ENCODE measurements at regions not wholly inside any gene's neighbourhood (a gene's known extent, or its start where the extent isn't known, plus 50 kb on each side); places are given as distances from the start of the nearest gene placed in this dataset.
A peak's percentile ranks its signal among the peaks of the same experiment; 100 is the strongest.

DNA sequence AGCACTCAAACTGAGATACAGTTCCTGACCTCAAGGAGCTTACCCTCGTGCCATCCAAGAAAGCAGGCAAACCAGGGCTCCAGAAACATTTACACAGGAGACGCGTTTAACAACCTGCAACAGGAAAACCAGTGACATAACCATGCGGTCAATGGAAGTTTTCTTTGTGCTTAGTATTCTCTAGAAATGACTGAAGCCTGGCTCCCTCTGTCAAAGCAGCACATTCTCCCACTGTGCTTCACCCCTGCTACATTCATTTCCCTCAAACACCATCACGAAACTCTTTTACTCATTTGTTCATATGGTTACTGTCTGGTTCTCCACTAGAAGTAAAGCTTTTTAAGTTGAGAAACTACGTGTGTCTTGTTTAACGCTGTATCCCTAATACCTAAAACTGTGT, 161.3 kb upstream of the CCND2 start:
- no peak for DNase-seq (ENCODE audit: low read depth in 4 of 6, low spot score in 6 of 6)
- H3K27ac ChIP-seq (ENCODE audit: low read depth, low read length), result no peak overlapping the region
- H3K9me3 ChIP-seq (ENCODE audit: control insufficient read depth, insufficient read depth, low read length), result no peaks in the 10 kb centered on the region
- H3K4me3 ChIP-seq (ENCODE audit: low read depth, low read length), result no peak overlapping the region
- WGBS (ENCODE audit: insufficient coverage), result 100% methylated on average over 3 of the region's 7 CpGs
- no peaks in the 10 kb centered on the region for H3K27me3 ChIP-seq (ENCODE audit: control insufficient read depth, insufficient read depth, low read length)
- H3K36me3 ChIP-seq (ENCODE audit: control insufficient read depth, insufficient read depth, low read length), result no peaks in the 10 kb centered on the region
- H3K4me1 ChIP-seq (ENCODE audit: control insufficient read depth, insufficient read depth, low read length), result peaks cover 8% of the 10 kb centered on the region

DNA sequence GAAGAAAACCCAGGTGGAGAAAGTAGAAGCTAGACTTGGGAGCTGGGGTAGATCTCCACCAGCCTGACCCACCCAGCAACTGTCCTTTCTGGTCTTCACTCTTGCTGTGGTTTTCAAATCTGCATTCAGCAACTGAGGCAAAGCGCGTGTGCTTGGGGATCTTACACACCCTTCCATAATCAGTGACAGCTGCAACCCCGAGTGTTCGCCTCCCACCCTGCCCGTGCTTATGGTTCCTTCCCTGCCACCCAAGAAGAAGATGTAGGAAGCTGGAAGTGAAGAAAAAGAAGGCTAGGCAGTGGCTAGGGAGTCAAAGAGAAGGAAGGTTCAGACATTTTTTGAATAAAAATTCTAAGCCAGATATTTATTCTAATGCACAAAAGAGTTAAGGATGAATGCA, 162.6 kb upstream of the CCND2 start:
- H3K36me3 ChIP-seq (ENCODE audit: control insufficient read depth, insufficient read depth, low read length), result no peaks in the 10 kb centered on the region
- no CpG with 5 or more reads among the region's 5 CpGs for WGBS (ENCODE audit: insufficient coverage)
- no peaks in the 10 kb centered on the region for H3K4me1 ChIP-seq (ENCODE audit: control insufficient read depth, insufficient read depth, low read length)
- H3K27me3 ChIP-seq (ENCODE audit: control insufficient read depth, insufficient read depth, low read length), result no peaks in the 10 kb centered on the region
- no peak for DNase-seq (ENCODE audit: low read depth in 4 of 6, low spot score in 6 of 6)
- no peaks in the 10 kb centered on the region for H3K9me3 ChIP-seq (ENCODE audit: control insufficient read depth, insufficient read depth, low read length)
- H3K4me3 ChIP-seq (ENCODE audit: low read depth, low read length), result no peak overlapping the region
- no peak overlapping the region for H3K27ac ChIP-seq (ENCODE audit: low read depth, low read length)

DNA sequence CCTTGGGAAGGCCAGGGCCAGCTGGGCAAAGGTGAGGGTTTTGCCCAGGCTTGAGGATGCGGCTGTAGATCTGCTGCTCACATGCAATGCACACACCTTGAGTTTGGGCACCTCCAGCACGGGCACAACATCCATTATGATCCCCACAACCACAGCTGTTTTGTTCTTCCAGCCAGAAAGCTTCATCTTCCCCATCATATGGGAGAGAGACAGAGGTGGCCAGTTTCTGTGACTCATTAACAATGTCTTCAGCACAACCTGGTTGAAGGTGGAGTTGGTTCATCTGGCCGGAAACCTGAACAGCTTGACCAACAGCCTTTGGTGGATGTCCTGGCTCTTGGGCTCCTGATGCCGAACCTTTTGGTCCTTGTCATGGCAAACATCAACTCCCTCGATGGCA, 163.7 kb upstream of the CCND2 start:
- no peaks in the 10 kb centered on the region for H3K9me3 ChIP-seq (ENCODE audit: control insufficient read depth, insufficient read depth, low read length)
- WGBS (ENCODE audit: insufficient coverage), result 100% methylated on average over 1 of the region's 5 CpGs
- H3K27ac ChIP-seq (ENCODE audit: low read depth, low read length), result no peak overlapping the region
- H3K36me3 ChIP-seq (ENCODE audit: control insufficient read depth, insufficient read depth, low read length), result no peaks in the 10 kb centered on the region
- H3K4me1 ChIP-seq (ENCODE audit: control insufficient read depth, insufficient read depth, low read length), result no peaks in the 10 kb centered on the region
- H3K4me3 ChIP-seq (ENCODE audit: low read depth, low read length), result no peak overlapping the region
- H3K27me3 ChIP-seq (ENCODE audit: control insufficient read depth, insufficient read depth, low read length), result no peaks in the 10 kb centered on the region
- DNase-seq (ENCODE audit: low read depth in 4 of 6, low spot score in 6 of 6), result no peak

DNA sequence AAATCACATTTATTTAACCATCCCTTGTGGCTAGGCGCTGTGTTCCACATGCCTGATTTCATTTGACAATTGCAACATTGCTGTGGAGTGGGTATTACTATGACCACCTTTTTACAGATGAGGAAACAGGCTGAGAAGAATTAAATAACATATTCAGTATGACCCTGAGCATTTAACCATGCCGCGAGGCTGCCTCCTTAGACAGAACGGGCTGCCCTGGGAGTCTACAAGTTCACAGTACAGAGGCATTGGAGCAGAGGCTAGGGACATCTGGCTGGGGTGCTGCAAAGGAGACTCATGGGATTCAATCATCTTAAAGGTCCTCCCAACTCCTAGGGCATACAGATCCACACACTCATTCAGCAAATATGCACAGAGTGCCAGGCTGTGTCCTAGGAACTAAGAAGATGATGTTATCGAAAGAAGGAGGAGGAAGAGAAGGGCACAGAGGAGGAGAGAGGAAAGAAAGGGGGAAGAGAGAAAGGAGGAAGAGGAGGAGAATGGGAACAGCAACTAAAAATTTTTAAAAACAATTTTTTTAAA, 164.7 kb upstream of the CCND2 start:
- H3K4me1 ChIP-seq (ENCODE audit: control insufficient read depth, insufficient read depth, low read length), result no peaks in the 10 kb centered on the region
- no peaks in the 10 kb centered on the region for H3K36me3 ChIP-seq (ENCODE audit: control insufficient read depth, insufficient read depth, low read length)
- H3K27ac ChIP-seq (ENCODE audit: low read depth, low read length), result no peak overlapping the region
- no peaks in the 10 kb centered on the region for H3K9me3 ChIP-seq (ENCODE audit: control insufficient read depth, insufficient read depth, low read length)
- DNase-seq (ENCODE audit: low read depth in 4 of 6, low spot score in 6 of 6), result no peak
- H3K27me3 ChIP-seq (ENCODE audit: control insufficient read depth, insufficient read depth, low read length), result no peaks in the 10 kb centered on the region
- no peak overlapping the region for H3K4me3 ChIP-seq (ENCODE audit: low read depth, low read length)
- WGBS (ENCODE audit: insufficient coverage), result no CpG with 5 or more reads among the region's 5 CpGs

DNA sequence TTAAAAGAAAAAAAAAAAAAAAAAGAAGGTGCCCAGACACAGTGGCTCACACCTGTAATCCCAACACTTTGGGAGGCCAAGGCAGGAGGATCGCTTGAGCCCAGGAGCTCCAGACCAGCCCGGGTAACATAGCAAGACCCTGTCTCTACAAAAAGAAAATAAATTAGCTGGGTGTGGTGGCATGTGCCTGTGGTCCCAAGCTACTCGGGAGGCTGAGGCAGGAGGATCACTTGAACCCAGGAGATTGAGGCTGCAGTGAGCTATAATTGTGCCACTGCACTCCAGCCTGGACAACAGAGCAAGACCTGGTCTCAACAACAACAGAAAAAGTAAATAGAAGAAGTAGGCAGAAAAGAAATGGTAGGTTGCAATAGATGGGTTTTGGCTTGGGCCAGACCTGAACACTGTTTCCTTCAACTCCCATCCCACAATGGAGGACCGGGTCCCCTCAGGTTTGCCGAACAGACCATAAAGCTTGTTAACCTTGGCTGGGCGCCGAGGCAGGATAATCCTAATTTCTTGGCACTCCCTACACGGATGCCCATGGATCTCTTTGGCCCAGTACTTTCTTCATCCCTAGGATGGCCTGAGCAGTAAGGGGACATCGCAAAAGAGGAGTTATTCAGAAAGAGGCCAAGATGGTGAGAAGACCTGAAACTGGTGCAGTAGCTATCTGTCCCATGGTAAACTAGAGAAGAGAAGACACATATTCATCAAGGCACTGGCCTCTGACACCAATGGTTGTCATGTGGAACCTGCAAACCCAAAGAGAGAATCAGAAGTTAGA, 165.5 kb upstream of the CCND2 start:
- Histone ChIP-seq H3K9me3 (ENCODE audit: control insufficient read depth, insufficient read depth, low read length) (no peaks in the 10 kb centered on the region), H3K27ac (ENCODE audit: low read depth, low read length) (no peak overlapping the region), H3K27me3 (ENCODE audit: control insufficient read depth, insufficient read depth, low read length) (no peaks in the 10 kb centered on the region), H3K36me3 (ENCODE audit: control insufficient read depth, insufficient read depth, low read length) (no peaks in the 10 kb centered on the region), H3K4me1 (ENCODE audit: control insufficient read depth, insufficient read depth, low read length) (no peaks in the 10 kb centered on the region), H3K4me3 (ENCODE audit: low read depth, low read length) (no peak overlapping the region)
- WGBS (ENCODE audit: insufficient coverage), result 83% methylated on average over 7 of the region's 9 CpGs
- DNase-seq (ENCODE audit: low read depth in 4 of 6, low spot score in 6 of 6), result no peak

DNA sequence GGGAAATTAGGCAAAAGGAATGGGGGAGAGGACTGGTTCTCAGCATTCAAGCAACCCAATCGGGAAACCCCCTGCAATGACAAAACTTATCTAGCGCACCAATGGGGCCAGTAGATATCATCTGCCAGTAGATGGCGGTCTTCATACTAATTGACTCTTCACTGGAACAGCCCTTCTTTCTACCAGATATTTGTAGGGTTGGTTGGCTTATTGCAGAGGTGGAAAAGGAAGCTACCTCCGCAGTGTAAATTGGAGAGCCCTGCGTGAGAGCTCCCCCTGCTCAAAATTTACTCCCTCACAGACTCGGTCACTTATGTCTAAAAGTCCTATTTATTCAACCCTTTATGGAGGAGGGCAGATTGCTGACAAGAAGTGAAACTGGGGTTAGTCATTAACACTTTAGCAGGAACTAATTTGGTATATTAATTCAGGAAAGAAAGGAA, 166.1 kb upstream of the CCND2 start:
- no peak overlapping the region for H3K27ac ChIP-seq (ENCODE audit: low read depth, low read length)
- H3K4me3 ChIP-seq (ENCODE audit: low read depth, low read length), result no peak overlapping the region
- H3K36me3 ChIP-seq (ENCODE audit: control insufficient read depth, insufficient read depth, low read length), result no peaks in the 10 kb centered on the region
- H3K27me3 ChIP-seq (ENCODE audit: control insufficient read depth, insufficient read depth, low read length), result no peaks in the 10 kb centered on the region
- no CpG with 5 or more reads among the region's 6 CpGs for WGBS (ENCODE audit: insufficient coverage)
- peak in 1 of 6 donors; percentile 45 for DNase-seq (ENCODE audit: low read depth in 4 of 6, low spot score in 6 of 6)
- no peaks in the 10 kb centered on the region for H3K4me1 ChIP-seq (ENCODE audit: control insufficient read depth, insufficient read depth, low read length)
- no peaks in the 10 kb centered on the region for H3K9me3 ChIP-seq (ENCODE audit: control insufficient read depth, insufficient read depth, low read length)

DNA sequence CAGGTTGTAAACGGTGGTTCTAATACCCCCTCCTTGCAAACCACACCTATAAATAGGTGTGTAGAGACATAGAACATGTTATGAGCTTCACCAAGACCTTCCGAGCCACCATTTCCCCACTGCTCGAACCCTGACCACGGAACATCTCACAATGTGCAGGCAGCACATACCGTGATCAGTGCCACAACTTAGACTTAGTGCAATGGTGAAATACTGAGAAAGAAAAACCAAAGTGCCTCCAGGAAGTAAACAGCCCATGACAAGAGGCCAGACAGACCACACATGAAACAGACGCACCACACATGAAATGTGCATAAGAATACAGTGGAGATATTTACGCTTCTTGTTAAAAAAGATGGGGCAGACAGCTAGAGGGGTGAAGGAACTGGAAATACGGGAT, 166.9 kb upstream of the CCND2 start:
- no peaks in the 10 kb centered on the region for H3K4me1 ChIP-seq (ENCODE audit: control insufficient read depth, insufficient read depth, low read length)
- 93% methylated on average over 4 of the region's 8 CpGs for WGBS (ENCODE audit: insufficient coverage)
- no peaks in the 10 kb centered on the region for H3K27me3 ChIP-seq (ENCODE audit: control insufficient read depth, insufficient read depth, low read length)
- DNase-seq (ENCODE audit: low read depth in 4 of 6, low spot score in 6 of 6), result no peak
- no peak overlapping the region for H3K4me3 ChIP-seq (ENCODE audit: low read depth, low read length)
- no peaks in the 10 kb centered on the region for H3K9me3 ChIP-seq (ENCODE audit: control insufficient read depth, insufficient read depth, low read length)
- H3K36me3 ChIP-seq (ENCODE audit: control insufficient read depth, insufficient read depth, low read length), result no peaks in the 10 kb centered on the region
- no peak overlapping the region for H3K27ac ChIP-seq (ENCODE audit: low read depth, low read length)

DNA sequence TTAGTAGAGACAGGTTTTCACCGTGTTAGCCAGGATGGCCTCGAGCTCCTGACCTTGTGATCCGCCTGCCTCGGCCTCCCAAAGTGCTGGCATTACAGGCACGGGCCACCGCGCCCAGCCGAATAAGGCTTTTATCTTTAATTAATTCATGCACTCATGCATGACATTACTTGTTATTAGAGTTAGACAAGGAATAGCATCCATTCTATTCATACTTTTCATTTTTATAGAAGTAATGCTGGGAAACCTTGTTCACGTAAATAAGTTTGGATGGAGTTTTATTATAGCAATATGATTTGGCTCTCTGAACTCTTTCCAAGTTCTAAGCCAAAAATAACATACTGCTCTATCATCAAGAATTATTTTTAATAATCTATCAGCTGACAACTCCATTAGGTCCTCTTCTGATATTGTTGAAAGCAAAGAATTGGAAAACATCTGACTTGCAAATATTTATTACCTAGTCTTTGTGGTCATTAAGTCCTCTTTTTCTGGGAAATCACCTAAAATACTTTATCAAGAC, 168.8 kb upstream of the CCND2 start:
- H3K9me3 ChIP-seq (ENCODE audit: control insufficient read depth, insufficient read depth, low read length), result no peaks in the 10 kb centered on the region
- no peak for DNase-seq (ENCODE audit: low read depth in 4 of 6, low spot score in 6 of 6)
- H3K27ac ChIP-seq (ENCODE audit: low read depth, low read length), result no peak overlapping the region
- H3K4me3 ChIP-seq (ENCODE audit: low read depth, low read length), result no peak overlapping the region
- no peaks in the 10 kb centered on the region for H3K36me3 ChIP-seq (ENCODE audit: control insufficient read depth, insufficient read depth, low read length)
- 83% methylated on average over 2 of the region's 9 CpGs for WGBS (ENCODE audit: insufficient coverage)
- H3K4me1 ChIP-seq (ENCODE audit: control insufficient read depth, insufficient read depth, low read length), result no peaks in the 10 kb centered on the region
- no peaks in the 10 kb centered on the region for H3K27me3 ChIP-seq (ENCODE audit: control insufficient read depth, insufficient read depth, low read length)

DNA sequence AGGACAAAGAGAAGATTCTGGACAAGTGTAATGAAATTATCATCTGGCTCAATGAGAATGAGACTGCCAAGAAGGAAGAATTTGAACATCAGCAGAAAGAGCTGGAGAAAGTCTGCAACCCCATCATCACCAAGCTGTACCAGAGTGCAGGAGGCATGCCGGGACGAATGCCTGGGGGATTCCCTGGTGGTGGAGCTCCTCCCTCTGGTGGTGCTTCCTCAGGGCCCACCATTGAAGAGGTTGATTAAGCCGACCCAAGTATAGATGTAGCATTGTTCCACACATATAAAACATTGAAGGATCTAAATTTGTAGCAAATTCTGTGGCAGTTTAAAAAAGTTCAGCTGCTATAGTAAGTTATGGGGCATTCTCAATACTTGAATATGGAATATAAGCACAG, 174.3 kb upstream of the CCND2 start:
- Histone ChIP-seq H3K9me3 (ENCODE audit: control insufficient read depth, insufficient read depth, low read length) (no peaks in the 10 kb centered on the region), H3K27ac (ENCODE audit: low read depth, low read length) (no peak overlapping the region), H3K4me3 (ENCODE audit: low read depth, low read length) (no peak overlapping the region), H3K4me1 (ENCODE audit: control insufficient read depth, insufficient read depth, low read length) (no peaks in the 10 kb centered on the region), H3K36me3 (ENCODE audit: control insufficient read depth, insufficient read depth, low read length) (no peaks in the 10 kb centered on the region), H3K27me3 (ENCODE audit: control insufficient read depth, insufficient read depth, low read length) (no peaks in the 10 kb centered on the region)
- no CpG with 5 or more reads among the region's 3 CpGs for WGBS (ENCODE audit: insufficient coverage)
- DNase-seq (ENCODE audit: low read depth in 4 of 6, low spot score in 6 of 6), result no peak

Data from spinal cord (tissue), 9 donors.